ENCODE measurements at regions not wholly inside any gene's neighbourhood (a gene's known extent, or its start where the extent isn't known, plus 50 kb on each side); places are given as distances from the start of the nearest gene placed in this dataset.
"Not testable (repeated sequence)": the region's sequence is repeated elsewhere in the genome, so short reads cannot be mapped to it uniquely, and the experiment has no call there.

- 91 to 100% (median 93%) methylated on average over 1 to 9 of the region's 9 CpGs; no CpG with 5 or more reads in 1 of the 4 donors for WGBS, 4 donors
- H3K27me3 ChIP-seq; H3K27ac ChIP-seq; intact Hi-C loops (cut with DNase I); H3K4me1 ChIP-seq (replicated peaks in 1 of 2); H3K4me3 ChIP-seq; H3K36me3 ChIP-seq (replicated peaks in 1 of 2); DNase-seq; H3K9me3 ChIP-seq (replicated peaks in 1 of 3): not testable (repeated sequence)
Measured at GRCh38 chr2:87429206-87429930, 318.5 kb upstream of the PLGLB2 start.

- H3K27ac ChIP-seq; H3K4me3 ChIP-seq; H3K36me3 ChIP-seq (replicated peaks in 1 of 2); H3K9me3 ChIP-seq (replicated peaks in 1 of 3); intact Hi-C loops (cut with DNase I); H3K4me1 ChIP-seq (replicated peaks in 1 of 2); H3K27me3 ChIP-seq; DNase-seq: not testable (repeated sequence)
- 94 to 98% methylated on average over 2 to 3 of the region's 4 CpGs; no CpG with 5 or more reads in 2 of the 4 donors for WGBS, 4 donors
Measured at GRCh38 chr2:87429931-87430275, 318.0 kb upstream of the PLGLB2 start.

GRCh38 chr2:87431051-87431450 is 316.8 kb upstream of the PLGLB2 start:
- H3K4me1 ChIP-seq (replicated peaks in 1 of 2); H3K9me3 ChIP-seq (replicated peaks in 1 of 3); H3K36me3 ChIP-seq (replicated peaks in 1 of 2); H3K27ac ChIP-seq; intact Hi-C loops (cut with DNase I); DNase-seq; H3K4me3 ChIP-seq; H3K27me3 ChIP-seq: not testable (repeated sequence)
- no CpG with 5 or more reads among the region's 2 CpGs for WGBS, 4 donors

- H3K4me1 ChIP-seq (replicated peaks in 1 of 2); H3K27ac ChIP-seq; H3K27me3 ChIP-seq; H3K36me3 ChIP-seq (replicated peaks in 1 of 2); H3K4me3 ChIP-seq; intact Hi-C loops (cut with DNase I); H3K9me3 ChIP-seq (replicated peaks in 1 of 3); DNase-seq: not testable (repeated sequence)
- WGBS, 4 donors = 67 to 76% (median 75%) methylated on average over 1 of the region's 2 CpGs
Measured at GRCh38 chr2:87432711-87433453, 315.0 kb upstream of the PLGLB2 start.

GRCh38 chr2:87436007-87436406 is 311.9 kb upstream of the PLGLB2 start:
- DNase-seq; H3K27ac ChIP-seq; H3K27me3 ChIP-seq; H3K9me3 ChIP-seq (replicated peaks in 1 of 3); intact Hi-C loops (cut with DNase I); H3K4me1 ChIP-seq (replicated peaks in 1 of 2); H3K4me3 ChIP-seq; H3K36me3 ChIP-seq (replicated peaks in 1 of 2): not testable (repeated sequence)
- WGBS, 4 donors = 83 to 95% (median 86%) methylated on average over 3 to 4 of the region's 4 CpGs

- H3K4me1 ChIP-seq (replicated peaks in 1 of 2); H3K27me3 ChIP-seq; H3K4me3 ChIP-seq; H3K27ac ChIP-seq; H3K36me3 ChIP-seq (replicated peaks in 1 of 2); H3K9me3 ChIP-seq (replicated peaks in 1 of 3); DNase-seq; intact Hi-C loops (cut with DNase I): not testable (repeated sequence)
- 19 to 80% (median 53%) methylated on average over 1 to 3 of the region's 4 CpGs for WGBS, 4 donors
Measured at GRCh38 chr2:87437701-87438260, 310.1 kb upstream of the PLGLB2 start.

- H3K27me3 ChIP-seq; intact Hi-C loops (cut with DNase I); H3K4me3 ChIP-seq; H3K36me3 ChIP-seq (replicated peaks in 1 of 2); H3K9me3 ChIP-seq (replicated peaks in 1 of 3); H3K27ac ChIP-seq; DNase-seq; H3K4me1 ChIP-seq (replicated peaks in 1 of 2): not testable (repeated sequence)
- 69 to 86% (median 74%) methylated on average over 2 to 6 of the region's 6 CpGs for WGBS, 4 donors
Measured at GRCh38 chr2:87438780-87439454, 309.0 kb upstream of the PLGLB2 start.

GRCh38 chr2:87439617-87440204 is 308.2 kb upstream of the PLGLB2 start:
- not testable (repeated sequence) for H3K9me3 ChIP-seq (replicated peaks in 1 of 3)
- WGBS, 4 donors = 62 to 78% (median 69%) methylated on average over 5 to 7 of the region's 7 CpGs

GRCh38 chr2:87440650-87441049 is 307.2 kb upstream of the PLGLB2 start:
- H3K27ac ChIP-seq; H3K4me1 ChIP-seq (replicated peaks in 1 of 2); H3K27me3 ChIP-seq; DNase-seq; H3K4me3 ChIP-seq; H3K9me3 ChIP-seq (replicated peaks in 1 of 3); intact Hi-C loops (cut with DNase I); H3K36me3 ChIP-seq (replicated peaks in 1 of 2): not testable (repeated sequence)
- WGBS, 4 donors = 89 to 100% (median 92%) methylated on average over 2 of the region's 2 CpGs

More at GRCh38 chr2:87439617-87440204, 308.2 kb upstream of the PLGLB2 start:
- intact Hi-C loops (cut with DNase I); DNase-seq; H3K4me3 ChIP-seq; H3K27me3 ChIP-seq; H3K27ac ChIP-seq; H3K36me3 ChIP-seq (replicated peaks in 1 of 2); H3K4me1 ChIP-seq (replicated peaks in 1 of 2): not testable (repeated sequence)

GRCh38 chr2:87441375-87441774 is 306.5 kb upstream of the PLGLB2 start:
- H3K27ac ChIP-seq; DNase-seq; H3K36me3 ChIP-seq (replicated peaks in 1 of 2); H3K4me1 ChIP-seq (replicated peaks in 1 of 2); H3K9me3 ChIP-seq (replicated peaks in 1 of 3); H3K4me3 ChIP-seq; intact Hi-C loops (cut with DNase I); H3K27me3 ChIP-seq: not testable (repeated sequence)
- 91 to 94% (median 93%) methylated on average over 6 of the region's 6 CpGs for WGBS, 4 donors
